Nephron (organoid): ENCODE measurements at regions not wholly inside any gene's neighbourhood (a gene's known extent, or its start where the extent isn't known, plus 50 kb on each side); places are given as distances from the start of the nearest gene placed in this dataset.

Experiments
- H3K27ac Mint-ChIP-seq, 3 experiments: 2 replicates each; pipeline ENCODE4 v1.8.0; 2020; ENCODE audit warnings: mixed read lengths in 3 of 3, mild to moderate bottlenecking in 2 of 3, moderate library complexity in 1 of 3
- H3K27me3 Mint-ChIP-seq: 2 replicates; pipeline ENCODE4 v1.8.0; 2021; ENCODE audit warnings: low read depth, mild to moderate bottlenecking, moderate library complexity, mixed read lengths
- H3K36me3 Mint-ChIP-seq: 2 replicates; pipeline ENCODE4 v1.8.0; 2020; ENCODE audit warnings: low read depth, mixed read lengths
- H3K4me1 Mint-ChIP-seq: 2 replicates; pipeline ENCODE4 v1.8.0; 2020; ENCODE audit warnings: mixed read lengths
- H3K4me3 Mint-ChIP-seq, 3 experiments: 2 replicates each; pipeline ENCODE4 v1.8.0; 2020; ENCODE audit warnings: mild to moderate bottlenecking in 3 of 3, mixed read lengths in 3 of 3, moderate library complexity in 2 of 3
- H3K9me3 Mint-ChIP-seq: 2 replicates; pipeline ENCODE4 v1.8.0; 2020; ENCODE audit warnings: mixed read lengths
- CTCF ChIP-seq, 3 experiments: fragments of 200-600 bp; sonication (generic); IDR thresholded peaks; one replicate each; pipeline ENCODE4 v1.5.0; 2021; ENCODE audit warnings: antibody characterized with exemption in 3 of 3; ENCODE audit not compliant: unreplicated experiment in 3 of 3

GRCh38 chr11:129282634-129283033 is 90.5 kb upstream of the ARHGAP32 start:
- no peaks in the 10 kb centered on the region for H3K9me3 Mint-ChIP-seq
- H3K27me3 Mint-ChIP-seq: peaks cover 16% of the 10 kb centered on the region
- peak overlapping the region in 2 of 3 experiments; percentile 6 to 8 for H3K27ac Mint-ChIP-seq
- peaks cover 57% of the 10 kb centered on the region for H3K4me1 Mint-ChIP-seq
- no peaks in the 10 kb centered on the region for H3K36me3 Mint-ChIP-seq
- peak overlapping the region; percentile 0 to 43 (median 33) for H3K4me3 Mint-ChIP-seq
- no peak for TF ChIP-seq CTCF (IDR thresholded peaks at IDR 0.05; ENCODE audit: unreplicated experiment in 3 of 3)

GRCh38 chr11:129281471-129282415 is 89.6 kb upstream of the ARHGAP32 start:
- H3K9me3 Mint-ChIP-seq: no peaks in the 10 kb centered on the region
- H3K4me1 Mint-ChIP-seq: peaks cover 60% of the 10 kb centered on the region
- H3K27ac Mint-ChIP-seq: peak overlapping the region in 1 of 3 experiments; percentile 6
- no peaks in the 10 kb centered on the region for H3K36me3 Mint-ChIP-seq
- TF ChIP-seq CTCF (IDR thresholded peaks at IDR 0.05; ENCODE audit: unreplicated experiment in 3 of 3): no peak
- peak overlapping the region; percentile 33 to 73 (median 48) for H3K4me3 Mint-ChIP-seq
- peaks cover 16% of the 10 kb centered on the region for H3K27me3 Mint-ChIP-seq

- peak overlapping the region; percentile 51 to 80 (median 60) for H3K27ac Mint-ChIP-seq
- TF ChIP-seq CTCF (IDR thresholded peaks at IDR 0.05; ENCODE audit: unreplicated experiment in 3 of 3): no peak
- H3K36me3 Mint-ChIP-seq: no peaks in the 10 kb centered on the region
- peaks cover 64% of the 10 kb centered on the region for H3K4me1 Mint-ChIP-seq
- H3K27me3 Mint-ChIP-seq: peaks cover 16% of the 10 kb centered on the region
- no peaks in the 10 kb centered on the region for H3K9me3 Mint-ChIP-seq
- peak overlapping the region; percentile 81 to 88 (median 83) for H3K4me3 Mint-ChIP-seq
These were observed 88.1 kb upstream of the ARHGAP32 start for GRCh38 chr11:129280027-129280811.

- TF ChIP-seq CTCF (IDR thresholded peaks at IDR 0.05; ENCODE audit: unreplicated experiment in 3 of 3): no peak
- peak overlapping the region; percentile 51 to 80 (median 60) for H3K27ac Mint-ChIP-seq
- H3K9me3 Mint-ChIP-seq: no peaks in the 10 kb centered on the region
- peak overlapping the region; percentile 81 to 88 (median 83) for H3K4me3 Mint-ChIP-seq
- H3K4me1 Mint-ChIP-seq: peaks cover 61% of the 10 kb centered on the region
- H3K27me3 Mint-ChIP-seq: peaks cover 16% of the 10 kb centered on the region
- H3K36me3 Mint-ChIP-seq: no peaks in the 10 kb centered on the region
These were observed 87.4 kb upstream of the ARHGAP32 start for GRCh38 chr11:129279326-129280026.

- H3K27me3 Mint-ChIP-seq: peaks cover 16% of the 10 kb centered on the region
These were observed 86.6 kb upstream of the ARHGAP32 start for GRCh38 chr11:129278586-129279319.

More at GRCh38 chr11:129278586-129279319, 86.6 kb upstream of the ARHGAP32 start:
- peak overlapping the region; percentile 34 to 75 (median 64) for H3K27ac Mint-ChIP-seq
- peaks cover 64% of the 10 kb centered on the region for H3K4me1 Mint-ChIP-seq
- no peaks in the 10 kb centered on the region for H3K36me3 Mint-ChIP-seq
- no peak for TF ChIP-seq CTCF (IDR thresholded peaks at IDR 0.05; ENCODE audit: unreplicated experiment in 3 of 3)
- peak overlapping the region; percentile 91 to 95 (median 92) for H3K4me3 Mint-ChIP-seq
- H3K9me3 Mint-ChIP-seq: no peaks in the 10 kb centered on the region
